HepG2 (cell line): ENCODE measurements at regions not wholly inside any gene's neighbourhood (a gene's known extent, or its start where the extent isn't known, plus 50 kb on each side); places are given as distances from the start of the nearest gene placed in this dataset.

Experiments
- ARID4A ChIP-seq: sonication (generic); formaldehyde crosslinking; IDR thresholded peaks from 2 replicates; pipeline ENCODE4 v1.5.0; 2020; ENCODE audit warnings: mild to moderate bottlenecking, missing genetic modification reagents, borderline replicate concordance
- ARNTL ChIP-seq: sonication (generic); formaldehyde crosslinking; IDR thresholded peaks from 2 replicates; pipeline ENCODE4 v1.4.0; 2020; ENCODE audit warnings: mild to moderate bottlenecking, missing genetic modification reagents
- ATF1 ChIP-seq: IDR thresholded peaks from 2 replicates; pipeline ENCODE4 v1.6.1; 2016; ENCODE audit warnings: mild to moderate bottlenecking, control low read depth
- DPF2 ChIP-seq: sonication (generic); formaldehyde crosslinking; IDR thresholded peaks from 2 replicates; pipeline ENCODE4 v1.4.0; 2020; ENCODE audit warnings: mild to moderate bottlenecking, low read depth, missing genetic modification reagents, borderline replicate concordance
- FLYWCH1 ChIP-seq: sonication (generic); formaldehyde crosslinking; IDR thresholded peaks from 2 replicates; pipeline ENCODE4 v1.8.1; 2023; ENCODE audit warnings: mild to moderate bottlenecking, missing genetic modification reagents
- KLF11 ChIP-seq: IDR thresholded peaks from 2 replicates; pipeline ENCODE4 v1.6.1; 2016; ENCODE audit warnings: missing compliant biosample characterization
- MEIS2 ChIP-seq: sonication (generic); formaldehyde crosslinking; IDR thresholded peaks from 2 replicates; pipeline ENCODE4 v1.9.0; 2021; ENCODE audit warnings: mild to moderate bottlenecking, missing genetic modification reagents
- MTA1 ChIP-seq: sonication (generic); formaldehyde crosslinking; IDR thresholded peaks from 2 replicates; pipeline ENCODE4 v1.4.0; 2020; ENCODE audit warnings: missing genetic modification reagents, mild to moderate bottlenecking, borderline replicate concordance
- POGK ChIP-seq: sonication (generic); formaldehyde crosslinking; conservative IDR thresholded peaks from 2 replicates; pipeline ENCODE4 v1.8.0; 2022; ENCODE audit warnings: mild to moderate bottlenecking, moderate library complexity, missing genetic modification reagents
- SOX5 ChIP-seq: IDR thresholded peaks from 2 replicates; pipeline ENCODE4 v1.6.1; 2016; ENCODE audit warnings: borderline replicate concordance
- TCF7L2 ChIP-seq: IDR thresholded peaks from 2 replicates; pipeline ENCODE4 v1.6.1; 2011; ENCODE audit warnings: mild to moderate bottlenecking, low read depth, low read length, moderate library complexity
- TEAD3 ChIP-seq: optimal IDR thresholded peaks from 2 replicates; pipeline ENCODE3; 2016; ENCODE audit warnings: borderline replicate concordance
- TSC22D2 ChIP-seq: sonication (generic); formaldehyde crosslinking; IDR thresholded peaks from 2 replicates; pipeline ENCODE4 v1.5.1; 2020; ENCODE audit warnings: missing genetic modification reagents, mild to moderate bottlenecking, borderline replicate concordance
- WIZ ChIP-seq: sonication (generic); formaldehyde crosslinking; IDR thresholded peaks from 2 replicates; pipeline ENCODE4 v1.5.1; 2020; ENCODE audit warnings: mild to moderate bottlenecking, missing genetic modification reagents
- ZBTB3 ChIP-seq: sonication (generic); formaldehyde crosslinking; IDR thresholded peaks from 2 replicates; pipeline ENCODE4 v1.4.0; 2020; ENCODE audit warnings: low read depth, mild to moderate bottlenecking, moderate library complexity, missing genetic modification reagents, borderline replicate concordance
- ZKSCAN5 ChIP-seq: sonication (generic); formaldehyde crosslinking; IDR thresholded peaks from 2 replicates; pipeline ENCODE4 v1.5.1; 2020; ENCODE audit warnings: mild to moderate bottlenecking, missing genetic modification reagents
- ZNF180 ChIP-seq: sonication (generic); formaldehyde crosslinking; IDR thresholded peaks from 2 replicates; pipeline ENCODE4 v1.4.0; 2020; ENCODE audit warnings: low read depth, missing genetic modification reagents, borderline replicate concordance
- ZNF512 ChIP-seq: sonication (generic); formaldehyde crosslinking; IDR thresholded peaks from 2 replicates; pipeline ENCODE4 v1.4.0; 2020; ENCODE audit warnings: mild to moderate bottlenecking, missing genetic modification reagents
- ZNF75D ChIP-seq: sonication (generic); formaldehyde crosslinking; IDR thresholded peaks from 2 replicates; pipeline ENCODE4 v1.8.1; 2023; ENCODE audit warnings: missing genetic modification reagents, mild to moderate bottlenecking, borderline replicate concordance
- ZNF816 ChIP-seq: sonication (generic); formaldehyde crosslinking; IDR thresholded peaks from 2 replicates; pipeline ENCODE4 v1.8.0; 2022; ENCODE audit warnings: missing genetic modification reagents, mild to moderate bottlenecking, borderline replicate concordance
- ZNF841 ChIP-seq: sonication (generic); formaldehyde crosslinking; IDR thresholded peaks from 2 replicates; pipeline ENCODE4 v1.8.1; 2023; ENCODE audit warnings: missing genetic modification reagents, borderline replicate concordance

- TF ChIP-seq POGK (CRISPR knock-in tag) (peak; percentile 72; the same call in 1 of the 2 replicates), ZNF841 (CRISPR knock-in tag) (no peak), ZNF512 (no peak; the same call in 1 of the 2 replicates), WIZ (CRISPR knock-in tag) (0 out of 2 replicates have a peak, but pooled peaks have one; percentile 48), ARID4A (CRISPR knock-in tag) (peak; percentile 61; the same call in 1 of the 2 replicates), FLYWCH1 (CRISPR knock-in tag) (no peak), TEAD3 (CRISPR knock-in tag) (peak; percentile 53), MTA1 (CRISPR knock-in tag) (peak; percentile 68; the same call in 1 of the 2 replicates), MEIS2 (CRISPR knock-in tag) (peak; percentile 95), SOX5 (CRISPR knock-in tag) (0 out of 2 replicates have a peak, but pooled peaks have one; percentile 9), ZNF180 (CRISPR knock-in tag) (0 out of 2 replicates have a peak, but pooled peaks have one; percentile 88), ATF1 (CRISPR knock-in tag) (no peak), TSC22D2 (CRISPR knock-in tag) (peak; percentile 28; the same call in 1 of the 2 replicates), ZBTB3 (CRISPR knock-in tag) (no peak), ZKSCAN5 (no peak), ARNTL (CRISPR knock-in tag) (0 out of 2 replicates have a peak, but pooled peaks have one; percentile 44), DPF2 (CRISPR knock-in tag) (no peak), KLF11 (no peak), TCF7L2 (no peak), ZNF816 (CRISPR knock-in tag) (no peak; the same call in 1 of the 2 replicates), ZNF75D (CRISPR knock-in tag) (no peak)
Measured at GRCh38 chr17:72539981-72540897, 419.4 kb downstream of the SOX9 start (continued).
